Neural cell (in vitro differentiated cells): ENCODE measurements at regions not wholly inside any gene's neighbourhood (a gene's known extent, or its start where the extent isn't known, plus 50 kb on each side); places are given as distances from the start of the nearest gene placed in this dataset.
"Not testable (repeated sequence)": the region's sequence is repeated elsewhere in the genome, so short reads cannot be mapped to it uniquely, and the experiment has no call there.

Experiments used
- H2AFZ ChIP-seq: fragments of 200-600, 300-800 bp; sonication (generic), shearing (Covaris generic); 2 replicates; pipeline ENCODE4 v1.6.0; 2014; ENCODE audit warnings: low read depth, mild to moderate bottlenecking, antibody characterized with exemption, low read length, moderate library complexity
- H3F3A ChIP-seq: fragments of 200-600 bp; shearing (Covaris generic); 2 replicates; pipeline ENCODE4 v1.6.1; 2016; ENCODE audit warnings: mild to moderate bottlenecking, moderate library complexity, mixed read lengths, antibody characterized with exemption, low read length; ENCODE audit not compliant: insufficient read depth, poor library complexity, severe bottlenecking
- H3K27ac ChIP-seq: fragments of 200-600, 300-800 bp; sonication (generic), shearing (Covaris generic); 2 replicates; pipeline ENCODE4 v1.5.1; 2014; ENCODE audit warnings: mild to moderate bottlenecking, low read length, moderate library complexity
- H3K27me3 ChIP-seq: fragments of 300-800, 200-600 bp; sonication (generic), shearing (Covaris generic); 2 replicates; pipeline ENCODE4 v1.6.0; 2014; ENCODE audit warnings: mild to moderate bottlenecking, low read depth, low read length, moderate library complexity; ENCODE audit not compliant: insufficient read depth
- H3K36me3 ChIP-seq: fragments of 300-800, 200-600 bp; sonication (generic), shearing (Covaris generic); 2 replicates; pipeline ENCODE4 v1.5.1; 2014; ENCODE audit warnings: mild to moderate bottlenecking, antibody characterized with exemption, low read length, moderate library complexity; ENCODE audit not compliant: insufficient read depth
- H3K4me2 ChIP-seq: fragments of 300-800, 200-600 bp; sonication (generic), shearing (Covaris generic); 2 replicates; pipeline ENCODE4 v1.6.0; 2014; ENCODE audit warnings: mild to moderate bottlenecking, low read length
- H3K4me3 ChIP-seq: fragments of 300-800, 200-600 bp; sonication (generic), shearing (Covaris generic); 2 replicates; pipeline ENCODE4 v1.5.1; 2014; ENCODE audit warnings: mild to moderate bottlenecking, low read length, moderate library complexity
- H3K79me2 ChIP-seq: fragments of 200-600 bp; shearing (Covaris generic); replicated peaks from 2 replicates; pipeline ENCODE4 v1.6.0; 2014; ENCODE audit warnings: mild to moderate bottlenecking, low read length, moderate library complexity; ENCODE audit not compliant: insufficient read depth
- H3K9ac ChIP-seq: fragments of 300-800, 200-600 bp; sonication (generic), shearing (Covaris generic); 2 replicates; pipeline ENCODE4 v1.6.1; 2016; ENCODE audit warnings: mild to moderate bottlenecking, low read length, mixed read lengths
- H3K9me2 ChIP-seq: fragments of 200-600 bp; shearing (Covaris generic); 2 replicates; pipeline ENCODE4 v1.6.1; 2016; ENCODE audit warnings: mild to moderate bottlenecking, low read length, mixed read lengths; ENCODE audit not compliant: insufficient read depth
- H3K9me3 ChIP-seq: fragments of 200-600, 300-800 bp; sonication (generic), shearing (Covaris generic); 2 replicates; pipeline ENCODE4 v1.6.1; 2016; ENCODE audit warnings: mild to moderate bottlenecking, mixed run types, low read length, moderate library complexity, mixed read lengths
- H4K20me1 ChIP-seq: fragments of 200-600 bp; shearing (Covaris generic); 2 replicates; pipeline ENCODE4 v1.6.1; 2016; ENCODE audit warnings: mild to moderate bottlenecking, mixed run types; ENCODE audit not compliant: insufficient read depth
- CTCF ChIP-seq: fragments of 450-650 bp; IDR thresholded peaks from 2 replicates; pipeline ENCODE4 v1.5.1; 2014; ENCODE audit warnings: antibody characterized with exemption, mild to moderate bottlenecking, moderate library complexity; ENCODE audit not compliant: poor library complexity, severe bottlenecking
- EP300 ChIP-seq: fragments of 450-650 bp; conservative IDR thresholded peaks from 2 replicates; pipeline ENCODE4 v1.6.1; 2014; ENCODE audit warnings: antibody characterized with exemption, mild to moderate bottlenecking, moderate library complexity; ENCODE audit not compliant: poor library complexity, severe bottlenecking
- EZH2 ChIP-seq: fragments of 200-600, 300-800 bp; shearing (Covaris generic), sonication (generic); IDR thresholded peaks from 2 replicates; pipeline ENCODE4 v1.6.1; 2014; ENCODE audit warnings: antibody characterized with exemption, low read length, borderline replicate concordance, mild to moderate bottlenecking; ENCODE audit not compliant: insufficient read depth, poor library complexity, severe bottlenecking
- MXI1 ChIP-seq: fragments of 450-650 bp; conservative IDR thresholded peaks from 2 replicates; pipeline ENCODE4 v1.6.1; 2014; ENCODE audit warnings: antibody characterized with exemption, mild to moderate bottlenecking; ENCODE audit not compliant: poor library complexity, severe bottlenecking
- POLR2AphosphoS5 ChIP-seq: IDR thresholded peaks from 2 replicates; pipeline ENCODE4 v1.6.1; 2012
- RAD21 ChIP-seq: fragments of 450-650 bp; conservative IDR thresholded peaks from 2 replicates; pipeline ENCODE4 v1.6.1; 2014; ENCODE audit warnings: antibody characterized with exemption, mild to moderate bottlenecking, moderate library complexity
- REST ChIP-seq: IDR thresholded peaks from 2 replicates; pipeline ENCODE4 v1.6.1; 2012; ENCODE audit warnings: borderline replicate concordance
- SMC3 ChIP-seq: fragments of 450-650 bp; conservative IDR thresholded peaks from 2 replicates; pipeline ENCODE4 v1.6.1; 2014; ENCODE audit warnings: antibody characterized with exemption, mild to moderate bottlenecking, moderate library complexity; ENCODE audit not compliant: poor library complexity
- TAF1 ChIP-seq: IDR thresholded peaks from 2 replicates; pipeline ENCODE4 v1.6.1; 2012; ENCODE audit warnings: low read depth

GRCh38 chr3:106485802-106486201 lies 617.0 kb upstream of the CBLB start:
- no peaks in the 10 kb centered on the region for H3K9me2 ChIP-seq
- no peaks in the 10 kb centered on the region for H3K36me3 ChIP-seq
- H4K20me1 ChIP-seq, result no peaks in the 10 kb centered on the region
- H3F3A ChIP-seq, result peaks cover 5% of the 10 kb centered on the region
- no peak for TF ChIP-seq EP300
- TF ChIP-seq EZH2, result no peak
- no peak for TF ChIP-seq CTCF
- TF ChIP-seq REST, result no peak
- TF ChIP-seq MXI1, result no peak
- no peak for TF ChIP-seq TAF1
- no peak for TF ChIP-seq SMC3
- no peak for TF ChIP-seq POLR2AphosphoS5
- no peak for TF ChIP-seq RAD21
- H3K4me3 ChIP-seq, result no peak overlapping the region
- H3K4me2 ChIP-seq, result no peak overlapping the region
- H3K9me3 ChIP-seq, result no peaks in the 10 kb centered on the region
- H3K79me2 ChIP-seq, result no peaks in the 10 kb centered on the region
- H3K27me3 ChIP-seq, result no peaks in the 10 kb centered on the region
- H3K9ac ChIP-seq, result no peak overlapping the region
- no peak overlapping the region for H3K27ac ChIP-seq
- no peak overlapping the region for H2AFZ ChIP-seq

GRCh38 chr3:106486945-106487639 lies 618.3 kb upstream of the CBLB start:
- H3K9ac ChIP-seq, H3K27ac ChIP-seq: not testable (repeated sequence)

GRCh38 chr3:106488331-106488730 lies 619.5 kb upstream of the CBLB start:
- H3K4me3 ChIP-seq, result no peak overlapping the region
- H2AFZ ChIP-seq, result no peak overlapping the region
- no peaks in the 10 kb centered on the region for H3F3A ChIP-seq
- no peak for TF ChIP-seq CTCF
- TF ChIP-seq POLR2AphosphoS5, result no peak
- no peak for TF ChIP-seq TAF1
- no peak for TF ChIP-seq RAD21
- TF ChIP-seq EP300, result no peak
- no peak for TF ChIP-seq SMC3
- no peak for TF ChIP-seq REST
- no peak for TF ChIP-seq EZH2
- TF ChIP-seq MXI1, result no peak
- no peak overlapping the region for H3K9ac ChIP-seq
- H4K20me1 ChIP-seq, result no peaks in the 10 kb centered on the region
- no peaks in the 10 kb centered on the region for H3K27me3 ChIP-seq
- no peaks in the 10 kb centered on the region for H3K79me2 ChIP-seq
- no peaks in the 10 kb centered on the region for H3K36me3 ChIP-seq
- H3K9me2 ChIP-seq, result no peaks in the 10 kb centered on the region
- no peak overlapping the region for H3K27ac ChIP-seq
- no peak overlapping the region for H3K4me2 ChIP-seq
- no peaks in the 10 kb centered on the region for H3K9me3 ChIP-seq

More at GRCh38 chr3:106486945-106487639, 618.3 kb upstream of the CBLB start:
- H3F3A ChIP-seq, H3K27me3 ChIP-seq, H2AFZ ChIP-seq, H3K9me3 ChIP-seq, H3K9me2 ChIP-seq, H3K4me2 ChIP-seq, H4K20me1 ChIP-seq, H3K36me3 ChIP-seq, H3K79me2 ChIP-seq, H3K4me3 ChIP-seq: not testable (repeated sequence)
